Stimulated activated CD4-positive, alpha-beta T cell treated with anti-CD3 and anti-CD28 coated beads, TNF-alpha, amount 100 ng/mL, for 24 hours (primary cell): ENCODE measurements at regions not wholly inside any gene's neighbourhood (a gene's known extent, or its start where the extent isn't known, plus 50 kb on each side); places are given as distances from the start of the nearest gene placed in this dataset.
"Not testable (repeated sequence)": the region's sequence is repeated elsewhere in the genome, so short reads cannot be mapped to it uniquely, and the experiment has no call there.

ENCODE experiments used
- DNase-seq, 3 experiments: peaks; one replicate each; pipeline ENCODE4 v3.0.0-alpha.2; 2020; ENCODE audit warnings: low read depth in 3 of 3

DNA sequence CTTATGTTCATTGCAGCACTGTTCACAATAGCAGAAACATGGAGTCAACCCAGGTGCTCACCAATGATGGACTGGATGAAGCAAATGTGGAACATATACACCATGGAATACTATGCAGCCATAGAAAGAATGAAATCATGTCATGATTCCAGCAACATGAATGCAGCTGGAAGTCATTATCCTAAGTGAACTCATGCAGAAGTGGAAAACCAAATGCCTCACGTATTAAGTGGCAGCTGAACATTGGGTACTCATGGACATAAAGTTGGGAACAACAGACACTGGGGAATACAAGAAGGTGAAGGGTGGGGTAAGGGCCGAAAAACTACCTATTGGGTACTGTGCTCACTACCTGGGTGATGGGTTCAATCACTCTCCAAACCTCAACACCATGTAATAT lies 915.9 kb downstream of the UQCRFS1 start:
- DNase-seq, result no peak

DNA sequence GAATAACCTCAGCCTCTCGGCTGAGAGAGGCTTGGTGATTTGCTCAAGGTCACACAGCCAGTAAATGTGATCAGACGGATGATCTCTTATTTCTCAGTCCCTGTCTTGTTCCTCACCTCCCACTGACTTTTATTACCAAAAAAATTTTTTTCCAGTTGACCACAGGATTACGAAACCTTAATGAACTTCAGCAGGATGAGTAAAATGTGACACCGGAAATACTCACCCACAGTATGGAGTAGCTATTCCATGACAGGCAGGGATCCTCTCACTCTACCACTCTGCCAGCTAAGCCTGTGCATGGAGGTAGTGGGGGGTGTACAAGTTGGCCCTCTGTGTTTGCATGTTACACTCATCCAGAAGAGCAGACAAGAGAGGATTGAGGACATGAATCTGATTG lies 916.4 kb downstream of the UQCRFS1 start:
- no peak for DNase-seq

DNA sequence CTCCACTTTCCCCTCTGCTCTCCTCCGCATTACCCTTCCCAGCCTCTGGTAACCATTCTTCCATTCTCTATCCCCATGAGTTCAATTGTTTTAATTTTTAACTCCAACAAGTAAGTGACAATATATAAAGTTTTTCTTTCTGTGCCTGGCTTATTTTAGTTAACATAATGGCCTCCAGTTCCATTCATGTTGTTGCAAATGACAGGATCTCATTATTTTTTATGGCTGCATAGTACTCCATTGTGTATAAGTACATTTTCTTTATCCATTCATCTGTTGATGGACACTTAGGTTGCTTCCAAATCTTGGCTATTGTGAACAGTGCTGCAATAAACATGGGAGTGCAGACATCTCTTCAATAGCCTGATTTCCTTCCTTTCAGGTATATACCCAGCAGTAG lies 918.0 kb downstream of the UQCRFS1 start:
- not testable (repeated sequence) for DNase-seq

DNA sequence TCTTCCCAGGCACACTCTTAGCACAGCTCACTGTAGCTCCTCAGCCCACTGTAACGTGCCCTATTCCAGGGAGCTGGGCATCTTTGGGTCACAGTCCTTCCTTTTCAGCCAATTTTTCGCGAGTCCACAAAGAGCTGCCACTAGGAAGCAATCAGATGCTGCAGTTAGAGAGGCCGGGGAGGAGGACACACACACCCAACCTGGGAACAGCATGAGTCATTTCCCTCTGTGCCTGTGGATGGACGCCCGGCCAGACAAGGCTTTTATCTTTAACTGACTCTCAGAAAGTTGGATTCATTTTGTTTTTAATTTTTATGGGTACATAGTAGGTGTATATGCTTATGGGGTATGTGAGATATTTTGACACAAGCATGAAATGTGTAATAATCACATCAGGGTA lies 918.6 kb downstream of the UQCRFS1 start:
- DNase-seq, result no peak

DNA sequence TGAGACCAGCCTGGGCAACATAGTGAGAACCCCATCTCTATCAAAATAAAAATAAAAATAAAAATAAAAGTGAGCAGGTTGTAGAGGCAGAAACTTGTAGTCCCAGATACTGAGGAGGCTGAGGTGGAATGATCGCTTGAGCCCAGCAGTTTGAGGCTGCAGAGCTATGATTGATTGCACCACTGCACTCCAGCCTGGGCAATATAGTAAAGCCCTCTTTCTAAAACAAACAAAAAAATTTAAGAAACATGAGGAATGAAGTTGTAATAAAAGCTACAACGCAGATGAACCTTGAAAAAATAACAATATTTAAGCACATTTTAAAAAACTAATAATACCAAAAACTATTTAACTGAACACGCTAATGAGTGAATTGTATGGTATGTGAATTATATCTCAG lies 919.3 kb downstream of the UQCRFS1 start:
- DNase-seq, result no peak

DNA sequence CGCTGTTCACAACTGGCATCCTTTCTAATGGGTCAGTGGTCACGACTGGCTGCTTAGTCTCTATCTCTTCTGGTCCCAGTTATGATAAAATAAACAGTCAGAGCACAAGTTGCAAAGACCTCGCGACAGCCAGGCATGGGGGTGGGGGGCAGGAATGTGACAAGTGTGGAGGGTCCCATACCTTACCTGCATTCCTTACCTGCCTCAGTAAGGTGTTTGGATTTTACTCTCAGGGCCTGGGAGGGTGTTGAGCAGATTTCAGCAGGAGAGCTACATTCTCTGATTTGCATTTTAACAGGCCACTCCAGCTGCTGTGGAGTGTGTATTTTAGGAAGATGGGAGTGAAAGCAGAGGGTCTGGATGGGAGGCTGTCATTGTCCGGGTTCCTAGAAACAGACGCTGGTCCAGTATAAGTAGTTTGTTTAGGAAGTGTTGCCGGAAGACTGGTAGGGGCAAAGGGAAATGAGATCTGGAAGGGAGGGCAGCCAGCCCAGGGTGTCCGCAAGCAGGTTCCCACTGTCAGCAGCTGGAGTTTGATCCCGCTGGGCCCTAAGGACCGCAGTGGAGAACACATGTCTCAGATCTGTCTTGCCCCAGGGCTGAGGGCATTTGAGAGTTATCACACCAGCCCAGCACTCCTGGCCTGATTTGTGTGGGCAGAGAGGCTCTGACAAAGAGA lies 920.0 kb downstream of the UQCRFS1 start:
- DNase-seq, result no peak

DNA sequence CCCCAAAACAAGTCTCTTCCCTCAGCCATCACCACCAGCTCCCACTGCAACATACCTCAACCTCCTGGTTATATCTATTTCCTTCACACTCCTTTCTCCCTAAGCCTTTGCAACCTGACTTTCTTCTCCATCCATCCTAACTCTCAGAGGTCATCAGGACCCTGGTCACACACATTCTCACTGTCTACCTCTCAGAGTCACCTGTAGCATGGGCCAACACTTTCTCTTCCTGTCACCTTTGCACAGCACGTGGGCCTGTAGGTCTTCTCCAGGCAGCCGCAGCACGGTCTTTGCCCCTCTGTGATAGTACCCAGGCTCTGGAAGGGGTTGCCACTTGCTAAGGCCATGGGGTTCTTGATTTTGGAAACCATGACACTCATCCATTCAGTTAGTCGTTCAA lies 921.1 kb downstream of the UQCRFS1 start:
- DNase-seq, result no peak

DNA sequence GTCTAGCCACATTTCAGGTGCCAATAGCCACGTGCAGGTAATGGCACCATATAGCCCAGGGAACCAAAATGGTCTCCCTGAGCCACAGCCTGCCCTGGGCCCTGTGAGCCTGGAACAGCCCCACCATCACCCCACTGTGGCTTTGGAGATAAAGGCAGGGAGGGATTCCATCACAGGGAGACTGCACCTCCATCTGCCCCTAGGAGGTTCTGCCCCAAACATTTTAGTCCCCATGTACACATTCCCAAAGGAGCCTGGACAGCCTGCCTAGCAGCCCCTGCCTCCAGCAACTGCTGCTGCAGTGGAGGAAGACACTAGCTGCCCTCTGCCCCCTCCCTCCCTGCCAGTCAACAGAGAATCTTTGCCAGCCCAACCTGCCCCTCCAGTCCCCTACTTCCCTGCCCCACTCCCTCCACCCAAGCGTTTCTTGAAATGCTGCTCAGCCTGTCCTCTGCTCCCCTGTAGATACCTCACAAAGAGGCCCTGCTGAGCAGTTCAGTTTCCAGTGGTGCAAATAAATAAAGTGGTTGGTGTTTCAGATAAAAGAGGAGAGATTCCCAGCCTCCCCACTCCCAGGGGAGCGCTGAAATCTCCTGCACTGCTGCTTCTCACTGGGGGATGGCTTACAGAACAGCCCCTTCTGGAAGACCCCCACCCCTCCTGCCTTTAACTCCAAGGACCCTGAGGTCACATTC lies 921.8 kb downstream of the UQCRFS1 start:
- no peak for DNase-seq

DNA sequence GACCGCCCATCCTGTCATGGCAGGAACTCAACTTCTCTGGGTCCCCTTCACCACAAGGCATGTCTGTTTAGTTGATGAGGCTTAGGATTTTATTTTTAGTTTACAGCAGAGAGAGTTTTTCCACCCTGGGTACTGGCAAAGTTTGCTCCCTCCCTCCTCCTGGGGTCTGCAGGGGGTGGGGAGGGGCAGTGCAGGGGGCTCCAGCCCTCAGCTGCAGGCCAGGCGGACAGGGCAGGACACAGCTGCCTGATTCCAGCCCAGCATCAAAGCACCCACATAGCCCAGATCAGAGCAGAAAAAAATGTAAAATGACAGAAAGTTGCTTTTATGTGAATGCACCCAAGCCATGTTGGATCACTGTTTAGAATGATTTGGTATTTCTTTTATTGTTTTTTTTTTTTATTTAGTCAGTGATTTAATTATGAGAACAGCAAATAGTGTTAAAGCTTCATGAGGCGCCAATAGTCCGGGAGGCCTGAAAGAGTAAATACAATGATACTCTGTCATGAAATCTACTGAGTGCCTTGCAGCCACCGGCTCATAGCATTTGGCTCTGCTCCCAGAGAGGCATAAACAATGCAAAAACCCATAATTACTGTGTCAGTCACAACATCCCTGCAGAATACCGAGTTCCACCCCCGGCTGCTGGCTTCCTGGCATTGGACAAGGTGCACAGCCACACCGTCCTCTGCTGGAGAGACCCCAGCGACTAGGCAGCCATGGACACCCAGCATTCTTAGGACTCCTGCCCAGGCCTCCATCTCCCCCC lies 923.5 kb downstream of the UQCRFS1 start:
- DNase-seq, result no peak

GRCh38 chr19:28288572-28289264 lies 924.2 kb downstream of the UQCRFS1 start:
- DNase-seq, result no peak

- no peak for DNase-seq
Observed at GRCh38 chr19:28285917-28286316, 927.0 kb downstream of the UQCRFS1 start.

- DNase-seq, result no peak
Observed at GRCh38 chr19:28285078-28285477, 927.9 kb downstream of the UQCRFS1 start.

DNA sequence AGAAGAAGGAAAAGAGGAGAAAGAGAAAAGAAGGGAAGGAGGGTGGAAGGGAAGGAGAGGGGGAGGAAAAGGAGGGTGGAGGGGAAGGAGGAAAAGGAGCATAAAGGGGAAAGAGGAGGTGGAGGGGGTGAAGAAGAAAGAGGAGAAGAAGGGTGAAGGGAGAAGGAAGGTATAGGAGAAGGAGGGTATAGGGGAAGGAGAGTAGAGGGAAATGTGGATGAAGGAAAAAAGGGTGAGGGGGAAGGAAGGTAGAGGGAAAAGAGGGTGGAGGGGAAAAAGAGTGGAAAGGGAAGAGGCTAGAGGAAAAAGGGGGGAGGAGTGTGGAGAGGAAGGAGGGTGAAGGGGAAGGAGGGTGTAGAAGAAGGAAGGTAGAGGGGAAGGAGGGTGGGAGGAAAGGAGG lies 928.6 kb downstream of the UQCRFS1 start:
- no peak for DNase-seq

GRCh38 chr19:28283592-28283991 lies 929.4 kb downstream of the UQCRFS1 start:
- DNase-seq, result no peak

GRCh38 chr19:28281676-28282075 lies 931.3 kb downstream of the UQCRFS1 start:
- no peak for DNase-seq

DNA sequence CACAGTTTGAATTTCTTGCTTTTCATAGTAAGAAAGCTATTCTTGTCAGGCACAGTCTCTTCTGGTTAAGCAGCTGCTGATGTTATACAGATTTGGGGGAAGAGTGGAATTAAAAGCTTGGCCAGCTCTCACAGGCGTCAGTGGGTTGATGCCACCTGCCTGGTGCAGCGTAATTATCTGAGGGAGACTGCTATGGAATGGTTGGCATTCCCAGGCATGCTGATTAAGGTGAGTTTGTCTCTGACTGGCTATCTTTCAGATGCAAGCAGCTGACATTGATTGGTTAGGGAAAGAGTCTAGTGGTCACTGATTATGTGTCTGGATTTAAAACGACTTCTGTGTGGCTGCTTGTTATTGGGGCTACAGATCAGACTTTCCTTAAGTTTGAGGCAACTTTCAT lies 948.4 kb downstream of the UQCRFS1 start:
- no peak for DNase-seq

- DNase-seq, result no peak
Observed at GRCh38 chr19:28258829-28259228, 954.1 kb downstream of the UQCRFS1 start.

- no peak for DNase-seq
Observed at GRCh38 chr19:28257396-28257795, 955.6 kb downstream of the UQCRFS1 start.

- DNase-seq, result no peak
Observed at GRCh38 chr19:28247243-28247642, 965.7 kb downstream of the UQCRFS1 start.

- no peak for DNase-seq
Observed at GRCh38 chr19:28245937-28246336, 967.0 kb downstream of the UQCRFS1 start.

DNA sequence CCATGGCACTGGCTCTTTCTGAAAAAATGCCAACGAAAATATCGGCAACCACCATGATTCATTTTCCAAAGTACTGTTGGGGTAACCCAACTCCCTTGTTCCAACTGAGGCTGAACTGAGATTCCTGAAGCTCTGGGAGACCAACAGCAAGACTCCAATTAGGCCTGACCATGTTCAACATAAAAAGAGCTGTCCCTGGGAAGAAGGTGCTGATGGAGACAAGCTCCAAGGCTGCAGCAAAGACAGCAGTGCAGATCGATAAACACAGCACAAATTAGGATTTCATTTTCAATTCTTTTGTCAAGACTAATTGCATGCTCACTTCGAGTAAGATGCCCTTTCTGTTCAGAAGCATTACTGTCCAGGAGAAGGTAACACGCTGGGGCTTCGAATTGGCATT lies 968.0 kb downstream of the UQCRFS1 start:
- DNase-seq, result no peak

GRCh38 chr19:28242317-28242927 lies 970.5 kb downstream of the UQCRFS1 start:
- no peak for DNase-seq
